ENCODE measurements at regions not wholly inside any gene's neighbourhood (a gene's known extent, or its start where the extent isn't known, plus 50 kb on each side); places are given as distances from the start of the nearest gene placed in this dataset.
"Not testable (repeated sequence)": the region's sequence is repeated elsewhere in the genome, so short reads cannot be mapped to it uniquely, and the experiment has no call there.

GRCh38 chr5:162573758-162574157 is 506.2 kb downstream of the GABRG2 start:
- no peak for DNase-seq (ENCODE audit: low read depth)
- TF ChIP-seq, protein P1, sequence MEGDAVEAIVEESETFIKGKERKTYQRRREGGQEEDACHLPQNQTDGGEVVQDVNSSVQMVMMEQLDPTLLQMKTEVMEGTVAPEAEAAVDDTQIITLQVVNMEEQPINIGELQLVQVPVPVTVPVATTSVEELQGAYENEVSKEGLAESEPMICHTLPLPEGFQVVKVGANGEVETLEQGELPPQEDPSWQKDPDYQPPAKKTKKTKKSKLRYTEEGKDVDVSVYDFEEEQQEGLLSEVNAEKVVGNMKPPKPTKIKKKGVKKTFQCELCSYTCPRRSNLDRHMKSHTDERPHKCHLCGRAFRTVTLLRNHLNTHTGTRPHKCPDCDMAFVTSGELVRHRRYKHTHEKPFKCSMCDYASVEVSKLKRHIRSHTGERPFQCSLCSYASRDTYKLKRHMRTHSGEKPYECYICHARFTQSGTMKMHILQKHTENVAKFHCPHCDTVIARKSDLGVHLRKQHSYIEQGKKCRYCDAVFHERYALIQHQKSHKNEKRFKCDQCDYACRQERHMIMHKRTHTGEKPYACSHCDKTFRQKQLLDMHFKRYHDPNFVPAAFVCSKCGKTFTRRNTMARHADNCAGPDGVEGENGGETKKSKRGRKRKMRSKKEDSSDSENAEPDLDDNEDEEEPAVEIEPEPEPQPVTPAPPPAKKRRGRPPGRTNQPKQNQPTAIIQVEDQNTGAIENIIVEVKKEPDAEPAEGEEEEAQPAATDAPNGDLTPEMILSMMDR (conservative IDR thresholded peaks at IDR 0.05; ENCODE audit: low read depth, low read length) = no peak
- no peak overlapping the region for H3K4me3 ChIP-seq (ENCODE audit: low read depth, low read length)

DNA sequence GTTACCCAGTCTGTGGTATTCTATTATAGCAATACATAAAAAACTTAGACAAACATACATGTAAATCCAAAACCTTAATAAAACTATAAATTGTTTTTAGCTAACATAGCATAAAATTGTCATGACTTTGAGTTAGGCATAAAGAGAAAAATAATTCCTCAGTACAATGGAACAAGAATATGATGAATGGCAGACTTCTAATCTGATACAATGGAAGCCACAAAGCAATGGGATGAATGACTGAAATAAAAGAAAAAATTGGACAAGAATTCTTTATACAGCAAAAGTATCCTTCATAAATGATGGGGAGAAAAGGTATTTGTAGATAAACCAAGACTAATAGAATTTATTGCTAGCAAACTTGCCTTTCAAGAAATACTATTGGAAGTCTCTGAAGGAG is 524.2 kb downstream of the GABRG2 start:
- TF ChIP-seq, protein P1 (conservative IDR thresholded peaks at IDR 0.05; ENCODE audit: low read depth, low read length) = no peak
- no peak for DNase-seq (ENCODE audit: low read depth)

GRCh38 chr5:162593881-162594280 is 526.3 kb downstream of the GABRG2 start:
- no peak for DNase-seq (ENCODE audit: low read depth)
- no peak overlapping the region for H3K4me3 ChIP-seq (ENCODE audit: low read depth, low read length)
- TF ChIP-seq, protein P1 (conservative IDR thresholded peaks at IDR 0.05; ENCODE audit: low read depth, low read length) = no peak

More for the DNA sequence above, 524.2 kb downstream of the GABRG2 start:
- no peak overlapping the region for H3K4me3 ChIP-seq (ENCODE audit: low read depth, low read length)

GRCh38 chr5:162603443-162604070 is 536.0 kb downstream of the GABRG2 start:
- TF ChIP-seq, protein P1 (conservative IDR thresholded peaks at IDR 0.05; ENCODE audit: low read depth, low read length) = no peak
- no peak for DNase-seq (ENCODE audit: low read depth)
- no peak overlapping the region for H3K4me3 ChIP-seq (ENCODE audit: low read depth, low read length)

DNA sequence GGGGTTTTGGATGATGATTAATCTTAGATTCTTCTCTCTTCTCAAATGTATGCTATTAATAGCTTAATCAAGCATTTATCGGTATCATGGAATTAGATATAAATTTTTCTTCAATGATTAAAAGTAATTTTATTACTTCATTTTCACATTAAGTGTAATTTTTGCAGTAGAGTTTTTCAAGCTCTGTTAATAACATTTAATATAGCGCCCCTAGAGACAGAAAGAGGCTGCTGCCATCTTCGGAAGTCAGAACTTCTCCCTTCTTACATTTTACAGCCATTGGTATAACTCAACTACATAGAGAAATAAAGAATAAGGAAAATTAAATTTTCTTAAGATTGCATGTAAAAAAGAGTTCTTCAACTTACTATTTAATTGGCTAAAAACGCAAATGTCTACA is 540.3 kb downstream of the GABRG2 start:
- no peak for DNase-seq (ENCODE audit: low read depth)
- H3K4me3 ChIP-seq (ENCODE audit: low read depth, low read length) = no peak overlapping the region
- TF ChIP-seq, protein P1 (conservative IDR thresholded peaks at IDR 0.05; ENCODE audit: low read depth, low read length) = no peak

GRCh38 chr5:162621726-162622263 is 554.2 kb downstream of the GABRG2 start:
- not testable (repeated sequence) for H3K4me3 ChIP-seq (ENCODE audit: low read depth, low read length); DNase-seq (ENCODE audit: low read depth)

GRCh38 chr5:162624110-162624509 is 556.5 kb downstream of the GABRG2 start:
- no peak overlapping the region for H3K4me3 ChIP-seq (ENCODE audit: low read depth, low read length)
- no peak for DNase-seq (ENCODE audit: low read depth)
- TF ChIP-seq, protein P1 (conservative IDR thresholded peaks at IDR 0.05; ENCODE audit: low read depth, low read length) = no peak
